Activated CD8-positive, alpha-beta memory T cell treated with anti-CD3 and anti-CD28 coated beads, Interleukin-2, amount 50 U/mL, for 1 hour (primary cell): ENCODE measurements at regions not wholly inside any gene's neighbourhood (a gene's known extent, or its start where the extent isn't known, plus 50 kb on each side); places are given as distances from the start of the nearest gene placed in this dataset.
"Not testable (repeated sequence)": the region's sequence is repeated elsewhere in the genome, so short reads cannot be mapped to it uniquely, and the experiment has no call there.

Source experiments
- DNase-seq: peaks from one replicate; pipeline ENCODE4 v3.0.0-alpha.2; 2020; ENCODE audit errors: extremely low read depth

DNA sequence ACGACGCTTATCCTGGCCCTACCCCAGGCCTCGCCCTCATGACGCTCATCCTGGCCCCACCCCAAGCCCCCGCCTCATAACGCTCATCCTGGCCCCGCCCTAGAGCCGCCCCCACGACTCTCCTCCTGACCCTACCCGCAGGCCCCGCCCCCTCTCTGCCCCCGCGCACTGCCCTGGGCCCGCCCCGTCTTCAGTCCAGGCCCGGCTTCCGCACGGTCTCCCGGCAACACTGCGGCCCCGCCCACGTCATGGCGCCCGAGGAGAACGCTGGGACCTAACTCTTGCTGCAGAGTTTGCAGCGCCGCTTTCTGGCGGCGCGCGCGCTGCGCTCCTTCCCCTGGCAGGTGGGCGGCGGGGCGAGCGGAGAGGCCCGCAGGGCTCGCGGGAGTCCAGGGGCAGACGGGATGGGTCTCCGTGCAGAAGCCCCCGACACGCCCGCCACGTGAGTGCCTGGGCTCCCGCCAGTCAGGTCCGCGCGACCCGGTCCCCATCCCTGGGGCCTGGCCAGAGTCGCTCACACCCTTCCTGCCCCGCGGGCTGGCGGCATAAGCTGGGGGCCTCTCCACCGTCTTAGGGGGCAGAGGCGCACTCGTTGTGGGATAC is 52.5 kb upstream of the ROPN1B start:
- peak; percentile 85 for DNase-seq

GRCh38 chr3:125917020-125917549 is 51.9 kb upstream of the ROPN1B start:
- DNase-seq = not testable (repeated sequence)

- not testable (repeated sequence) for DNase-seq
Observed at GRCh38 chr3:125918024-125918423, 51.0 kb upstream of the ROPN1B start.

GRCh38 chr3:125918451-125918850 is 50.5 kb upstream of the ROPN1B start:
- not testable (repeated sequence) for DNase-seq

GRCh38 chr3:125918866-125919265 is 50.1 kb upstream of the ROPN1B start:
- not testable (repeated sequence) for DNase-seq
